Hematopoietic multipotent progenitor cell treated with erythropoietin and hydrocortisone succinate and interleukin-3 and kit ligand, for 6 days (in vitro differentiated cells): ENCODE measurements at regions not wholly inside any gene's neighbourhood (a gene's known extent, or its start where the extent isn't known, plus 50 kb on each side); places are given as distances from the start of the nearest gene placed in this dataset.
"Not testable (repeated sequence)": the region's sequence is repeated elsewhere in the genome, so short reads cannot be mapped to it uniquely, and the experiment has no call there.

Experiments used
- DNase-seq: peaks from one replicate; pipeline ENCODE4 v3.0.0-alpha.2; 2015

DNA sequence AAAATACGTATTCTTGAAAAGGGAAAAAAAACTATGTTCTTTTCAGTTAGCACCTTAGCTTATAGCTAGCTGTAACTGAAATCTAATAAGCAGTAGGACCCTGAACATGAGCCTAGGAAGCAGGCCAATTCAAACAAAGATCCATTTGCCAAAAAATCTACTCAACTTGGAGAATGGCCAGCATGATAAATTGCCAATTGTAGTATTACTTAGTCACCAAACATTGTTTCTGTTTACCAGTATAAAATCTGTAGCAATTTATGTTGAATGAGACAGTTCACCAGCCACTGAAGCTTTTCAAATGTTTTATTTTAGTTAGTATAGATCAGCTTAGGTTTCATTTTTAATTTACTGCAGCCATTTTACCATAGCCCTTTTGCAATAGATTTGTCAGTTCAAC lies 323.6 kb upstream of the DIPK2B start:
- DNase-seq: no peak

GRCh38 chrX:45518552-45518951 lies 317.9 kb upstream of the DIPK2B start:
- DNase-seq: no peak

GRCh38 chrX:45517090-45517973 lies 316.7 kb upstream of the DIPK2B start:
- no peak for DNase-seq

- DNase-seq: peak; percentile 55
Observed at GRCh38 chrX:45515262-45516215, 314.9 kb upstream of the DIPK2B start.

DNA sequence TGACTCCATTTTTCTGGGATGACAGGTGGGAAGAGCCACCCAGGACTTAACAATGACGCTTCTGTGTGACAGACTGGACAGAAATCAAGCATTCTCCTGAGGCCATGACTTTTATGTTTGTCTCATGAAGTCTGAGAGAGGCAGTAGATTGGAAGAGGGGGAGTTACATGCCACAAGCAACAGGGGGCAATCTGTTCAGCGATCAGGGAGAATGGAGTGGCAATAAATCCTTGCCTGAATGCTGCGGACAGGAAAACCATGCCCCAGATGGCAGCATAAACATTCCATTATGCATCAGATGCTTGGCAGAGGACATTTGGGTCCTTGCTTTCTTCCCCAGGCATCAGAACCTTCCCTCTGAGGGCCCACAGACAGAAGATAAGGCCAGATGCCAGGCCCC lies 312.4 kb upstream of the DIPK2B start:
- DNase-seq: no peak

GRCh38 chrX:45508454-45508853 lies 307.8 kb upstream of the DIPK2B start:
- DNase-seq: no peak

- no peak for DNase-seq
Observed at GRCh38 chrX:45506149-45506730, 305.6 kb upstream of the DIPK2B start.

DNA sequence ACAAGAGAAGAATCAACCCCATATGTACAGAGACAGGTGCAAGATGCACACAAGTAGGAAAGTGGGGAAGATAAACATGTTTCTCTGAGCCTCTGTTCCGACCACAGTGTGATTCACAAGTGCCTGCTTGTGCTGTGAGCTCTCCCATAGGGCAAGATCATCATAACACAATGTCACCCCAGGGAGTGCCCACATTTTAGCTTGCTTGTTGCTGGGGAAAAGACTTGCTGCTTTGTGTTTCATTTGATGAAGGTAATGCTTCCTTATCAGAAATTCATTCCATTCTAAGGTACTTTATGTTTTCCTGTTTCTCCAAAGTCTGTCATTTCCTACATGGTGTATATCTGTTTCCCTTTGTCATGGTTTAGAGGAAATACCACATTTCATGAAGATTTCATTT lies 304.5 kb upstream of the DIPK2B start:
- DNase-seq: no peak

DNA sequence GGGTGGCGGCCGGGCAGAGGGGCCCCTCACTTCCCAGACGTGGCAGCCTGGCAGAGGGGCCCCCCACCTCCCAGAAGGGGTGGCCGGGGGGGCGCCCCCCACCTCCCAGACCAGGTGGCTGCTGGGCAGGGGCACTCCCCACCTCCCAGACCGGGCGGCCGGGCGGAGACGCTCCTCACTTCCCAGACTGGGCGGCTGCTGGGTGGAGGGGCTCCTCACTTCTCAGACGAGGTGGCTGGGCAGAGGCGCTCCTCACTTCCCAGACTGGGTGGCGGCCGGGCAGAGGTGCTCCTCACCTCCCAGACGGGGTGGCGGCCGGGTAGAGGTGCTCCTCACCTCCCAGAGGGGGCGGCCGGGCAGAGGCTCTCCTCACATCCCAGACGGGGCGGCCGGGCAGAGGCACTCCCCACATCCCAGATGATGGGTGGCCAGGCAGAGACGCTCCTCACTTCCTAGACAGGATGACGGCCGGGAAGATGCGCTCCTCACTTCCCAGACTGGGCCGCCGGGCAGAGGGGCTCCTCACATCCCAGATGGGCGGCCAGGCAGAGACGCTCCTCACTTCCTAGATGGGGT lies 303.2 kb upstream of the DIPK2B start:
- not testable (repeated sequence) for DNase-seq

- no peak for DNase-seq
Observed at GRCh38 chrX:45502396-45502795, 301.7 kb upstream of the DIPK2B start.

- no peak for DNase-seq
Observed at GRCh38 chrX:45497290-45497689, 296.6 kb upstream of the DIPK2B start.

GRCh38 chrX:45485719-45486118 lies 285.0 kb upstream of the DIPK2B start:
- DNase-seq: no peak

DNA sequence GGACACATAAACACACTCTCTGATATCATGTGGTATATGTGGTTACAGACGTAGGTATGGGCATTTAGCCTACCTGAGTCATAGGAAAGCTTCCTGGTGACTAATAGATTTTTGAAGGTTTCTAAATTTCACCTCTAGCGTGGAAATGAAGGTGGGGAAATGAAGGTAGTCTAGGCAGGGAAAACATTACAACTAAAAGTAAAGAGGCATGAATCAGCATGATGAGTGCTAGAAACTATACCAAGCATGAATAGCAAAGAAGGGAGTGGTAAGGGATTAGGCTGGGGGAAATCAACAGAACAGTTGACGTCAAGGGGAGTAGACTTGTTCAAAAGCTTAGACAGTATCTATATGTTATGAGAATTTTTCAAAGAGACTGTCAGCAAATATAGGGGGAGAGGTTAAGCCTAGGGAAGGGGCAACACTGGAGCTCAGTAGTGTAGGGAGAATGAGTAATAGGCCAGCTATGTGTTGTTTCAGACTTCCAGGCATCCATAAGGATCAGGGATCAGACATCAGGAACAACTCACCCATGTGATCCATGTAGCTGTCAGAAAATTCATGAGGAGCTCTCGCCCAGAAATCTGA lies 279.3 kb upstream of the DIPK2B start:
- DNase-seq: no peak

DNA sequence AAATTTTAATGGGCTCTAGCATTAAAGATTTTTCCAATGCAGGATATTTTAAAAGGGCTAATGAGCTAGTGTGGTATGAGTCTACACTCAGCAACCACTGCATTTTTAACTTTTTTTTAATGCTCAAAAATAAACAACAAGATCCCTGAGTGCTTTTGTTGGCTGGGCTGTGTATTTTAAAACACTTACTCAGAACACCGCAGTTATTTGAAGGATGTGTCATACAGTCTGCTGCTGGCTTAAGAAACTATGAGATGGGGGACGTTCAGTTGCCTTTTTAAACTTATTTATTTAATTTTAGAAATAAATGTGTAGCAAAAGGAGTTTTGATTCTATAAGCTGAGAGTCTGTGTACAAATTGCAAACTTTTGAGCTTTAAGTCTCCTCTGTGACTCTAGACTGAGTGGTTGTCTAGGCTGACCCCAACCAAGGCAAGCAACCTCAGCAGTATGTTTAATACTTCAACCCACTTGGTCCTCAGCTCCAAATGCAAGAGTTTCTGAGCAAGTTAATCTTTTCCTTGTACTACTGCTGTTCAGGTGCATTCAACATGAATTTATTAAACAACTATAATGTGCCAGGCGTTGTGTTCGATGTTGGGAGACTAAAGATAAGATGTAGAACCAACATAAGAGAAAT lies 278.6 kb upstream of the DIPK2B start:
- DNase-seq: no peak

DNA sequence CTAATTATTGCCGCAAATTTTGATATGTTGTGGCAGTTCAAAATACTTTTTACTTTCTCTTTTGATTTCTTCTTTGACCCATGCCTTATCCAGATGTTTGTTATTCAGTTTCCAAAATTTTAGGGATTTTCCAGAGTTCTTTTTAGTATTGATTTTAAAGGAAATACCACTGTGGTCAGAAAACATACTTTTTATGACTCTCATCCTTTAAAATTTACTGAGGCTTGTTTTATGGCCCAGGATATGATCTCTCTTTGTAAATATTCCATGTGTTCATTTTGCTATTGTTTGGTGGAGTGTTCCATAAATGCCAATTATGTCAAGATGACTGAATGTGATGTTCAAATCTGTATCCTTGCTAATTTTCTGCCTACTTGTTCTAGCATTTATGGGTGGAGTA lies 272.3 kb upstream of the DIPK2B start:
- no peak for DNase-seq

DNA sequence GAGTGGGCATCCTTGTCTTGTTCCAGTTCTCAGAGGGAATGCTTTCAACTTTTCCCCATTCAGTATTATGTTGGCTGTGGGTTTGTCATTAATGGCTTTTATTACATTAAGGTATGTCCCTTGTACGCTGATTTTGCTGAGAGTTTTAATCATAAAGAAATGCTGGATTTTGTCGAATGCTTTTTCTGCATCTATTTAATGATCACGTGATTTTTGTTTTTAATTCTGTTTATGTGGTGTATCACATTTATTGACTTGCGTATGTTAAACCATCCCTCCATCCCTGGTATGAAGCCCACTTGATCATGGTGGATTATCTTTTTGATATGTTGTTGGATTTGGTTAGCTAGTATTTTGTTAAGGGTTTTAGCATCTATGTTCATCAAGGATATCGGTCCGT lies 266.9 kb upstream of the DIPK2B start:
- DNase-seq: not testable (repeated sequence)

DNA sequence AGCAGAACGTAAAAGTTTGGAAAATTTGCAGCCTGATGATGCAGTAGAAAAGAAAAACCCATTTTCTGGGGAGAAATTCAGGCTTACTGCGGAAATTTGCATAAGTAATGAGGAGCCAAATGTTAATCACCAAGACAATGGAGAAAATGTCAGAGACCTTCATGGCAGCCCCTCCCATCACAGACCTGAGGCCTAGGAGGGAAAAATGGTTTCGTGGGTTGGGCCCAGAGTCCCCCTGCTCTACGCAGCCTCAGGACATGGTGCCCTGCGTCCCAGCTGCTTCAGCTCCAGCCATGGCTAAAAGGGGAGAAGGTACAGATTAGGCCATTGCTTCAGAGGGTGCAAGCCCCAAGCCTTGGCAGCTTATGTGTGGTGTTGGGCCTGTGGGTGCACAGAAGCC lies 255.1 kb upstream of the DIPK2B start:
- not testable (repeated sequence) for DNase-seq

- DNase-seq: no peak
Observed at GRCh38 chrX:45454290-45454689, 253.6 kb upstream of the DIPK2B start.

DNA sequence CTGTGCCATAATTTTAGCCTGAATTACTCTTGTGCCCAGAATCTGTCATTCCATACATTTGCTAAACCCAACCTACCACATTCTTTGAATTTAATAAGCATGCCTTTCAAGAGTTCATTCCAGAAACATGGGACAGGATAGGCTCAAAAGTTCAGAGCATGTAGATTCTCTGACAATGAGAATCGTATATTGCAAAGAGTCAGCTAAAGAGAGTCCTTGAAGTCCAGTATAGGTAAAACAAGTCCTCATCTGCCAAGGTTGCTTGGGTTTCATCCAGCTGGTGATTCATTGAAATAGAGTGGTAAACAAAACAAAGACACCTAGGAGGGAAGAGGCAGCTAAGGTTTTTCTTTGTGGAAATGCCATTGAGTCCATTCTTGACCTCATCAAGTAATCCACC lies 249.3 kb upstream of the DIPK2B start:
- no peak for DNase-seq

DNA sequence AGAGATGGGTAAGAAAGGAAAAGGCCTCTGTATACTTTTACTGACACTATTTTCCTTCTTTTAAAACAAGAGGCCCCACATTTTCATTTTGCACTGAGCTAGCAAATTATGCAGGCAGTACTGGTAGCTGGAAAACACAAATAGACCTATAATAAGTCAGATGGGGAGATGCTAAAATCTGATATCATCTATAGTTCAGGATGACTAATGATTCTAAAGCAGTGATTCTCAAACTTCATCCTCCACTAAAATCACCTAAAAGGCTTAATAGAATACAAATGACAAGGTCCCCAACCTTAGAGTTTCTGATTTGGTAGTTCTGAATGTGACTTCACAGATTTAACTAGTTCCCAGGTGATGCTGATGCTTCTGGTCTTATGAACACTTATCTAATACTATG lies 247.3 kb upstream of the DIPK2B start:
- DNase-seq: no peak

- DNase-seq: no peak
Observed at GRCh38 chrX:45447331-45447730, 246.7 kb upstream of the DIPK2B start.

GRCh38 chrX:45445745-45446412 lies 245.2 kb upstream of the DIPK2B start:
- DNase-seq: peak; percentile 14
